GM19395 (cell line): ENCODE measurements at regions not wholly inside any gene's neighbourhood (a gene's known extent, or its start where the extent isn't known, plus 50 kb on each side); places are given as distances from the start of the nearest gene placed in this dataset.
"Not testable (repeated sequence)": the region's sequence is repeated elsewhere in the genome, so short reads cannot be mapped to it uniquely, and the experiment has no call there.

Experiments
- ATAC-seq: cut with Tn5 transposase; IDR thresholded peaks from one replicate; pipeline ENCODE4 v1.9.1; 2021; ENCODE audit warnings: mild to moderate bottlenecking, moderate library complexity; ENCODE audit not compliant: unreplicated experiment

DNA sequence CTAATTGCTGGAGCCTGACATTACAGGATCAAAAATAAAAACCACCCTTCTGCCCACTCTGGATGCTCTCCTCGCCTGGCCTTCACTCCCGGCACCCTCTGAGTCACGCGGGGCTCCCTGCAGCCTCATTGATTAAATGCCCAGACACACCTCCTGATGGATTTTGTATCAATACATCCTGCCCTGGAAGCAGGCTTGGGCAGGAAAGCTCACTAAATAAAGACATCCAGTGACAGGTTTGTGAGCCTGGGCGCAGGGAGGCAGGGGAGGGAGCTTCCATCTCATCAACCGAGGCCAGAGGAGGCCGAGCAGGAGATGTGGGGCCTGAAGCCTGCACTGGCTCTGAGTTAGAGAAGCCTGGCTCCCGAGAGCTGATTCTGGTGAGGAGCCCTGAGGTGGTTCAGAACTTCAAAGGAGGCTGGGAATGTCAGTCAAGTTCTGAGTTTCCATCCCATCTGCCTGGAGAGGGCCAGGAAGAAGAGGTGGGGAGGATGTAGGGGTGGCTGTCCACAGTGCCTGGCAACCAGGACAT is 318.6 kb downstream of the ADGRD1 start:
- ATAC-seq, result not testable (repeated sequence)

DNA sequence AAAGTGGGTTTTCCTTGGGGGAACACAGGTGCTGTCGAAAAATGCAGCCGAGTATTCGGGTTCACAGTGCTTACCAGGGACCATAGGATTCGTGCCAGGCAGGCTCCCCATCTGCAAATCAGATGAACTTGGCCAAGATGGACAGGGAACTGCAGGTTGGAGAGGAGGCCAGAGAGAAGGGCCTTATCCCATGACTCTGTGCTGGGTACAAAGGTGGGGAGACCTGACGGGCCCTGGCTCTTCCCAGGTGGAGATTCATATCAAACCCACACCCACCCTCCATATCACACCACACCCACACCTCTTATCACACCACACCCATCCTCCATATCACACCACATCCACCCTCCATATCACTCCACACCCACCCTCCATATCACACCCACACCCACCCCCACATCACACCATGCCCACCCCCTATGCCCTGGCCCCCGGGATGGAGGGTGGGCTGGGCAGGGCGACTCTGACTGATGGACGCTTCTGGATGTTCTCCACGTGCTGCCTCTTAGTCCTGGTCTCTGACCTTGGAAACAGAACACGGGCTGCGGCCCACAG is 319.7 kb downstream of the ADGRD1 start:
- no peak for ATAC-seq

DNA sequence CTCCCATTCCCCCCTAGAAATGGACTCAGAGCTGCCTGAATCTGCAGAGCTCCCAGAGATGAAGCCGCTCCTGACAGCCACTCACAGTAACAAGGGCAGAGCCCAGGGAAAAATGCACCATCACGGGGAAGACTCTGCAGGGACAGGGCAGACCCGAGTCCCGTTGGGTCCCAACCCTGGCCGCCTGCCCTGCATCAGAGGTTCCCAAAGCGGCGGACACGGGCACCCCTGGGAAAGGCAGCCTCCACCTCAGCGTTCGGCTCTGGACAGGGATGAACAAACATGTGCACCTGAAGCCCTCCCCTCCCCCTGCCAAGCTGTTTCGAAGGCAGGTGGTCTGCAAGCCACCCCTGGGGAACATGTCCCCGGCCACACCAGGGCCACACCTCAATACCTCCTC is 320.4 kb downstream of the ADGRD1 start:
- no peak for ATAC-seq

DNA sequence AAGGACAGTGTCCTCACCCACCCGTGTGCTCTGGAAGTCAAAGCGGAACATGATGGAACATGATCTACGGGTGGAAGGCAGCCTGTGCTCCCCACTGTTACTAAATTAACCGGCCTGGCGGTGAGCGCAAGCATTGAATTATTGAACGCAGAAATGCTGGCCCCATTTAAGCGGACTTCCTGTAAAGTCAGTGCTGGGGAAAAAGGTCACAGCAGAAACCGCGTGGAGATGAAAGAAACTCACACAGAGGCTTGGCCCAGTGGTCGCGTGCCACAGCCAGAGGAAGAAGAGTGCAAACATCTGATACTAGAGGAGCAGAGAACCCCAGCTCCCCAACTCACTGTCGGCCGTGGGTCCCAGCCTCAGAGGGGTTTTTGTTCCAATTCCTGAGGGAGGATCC is 321.2 kb downstream of the ADGRD1 start:
- ATAC-seq, result no peak

DNA sequence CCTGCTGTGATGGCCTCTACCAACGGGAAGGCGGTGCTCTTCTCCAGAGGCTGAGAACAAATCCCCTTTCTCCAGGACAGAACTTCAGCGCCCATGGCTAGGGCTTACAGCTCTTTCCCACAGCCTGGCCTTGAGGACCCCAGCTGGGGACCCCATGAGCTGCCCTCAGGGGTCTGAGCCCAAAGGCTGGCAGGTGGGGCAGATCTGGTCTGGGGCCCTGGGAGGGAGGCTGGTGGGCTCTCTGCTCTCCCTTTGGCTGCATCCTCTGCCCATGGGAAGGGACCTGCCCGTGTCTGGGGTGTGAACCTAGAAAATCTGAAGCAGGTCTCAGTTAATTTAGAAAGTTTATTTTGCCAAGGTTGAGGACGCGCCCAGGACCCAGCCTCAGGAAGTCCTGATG is 322.1 kb downstream of the ADGRD1 start:
- ATAC-seq, result no peak

DNA sequence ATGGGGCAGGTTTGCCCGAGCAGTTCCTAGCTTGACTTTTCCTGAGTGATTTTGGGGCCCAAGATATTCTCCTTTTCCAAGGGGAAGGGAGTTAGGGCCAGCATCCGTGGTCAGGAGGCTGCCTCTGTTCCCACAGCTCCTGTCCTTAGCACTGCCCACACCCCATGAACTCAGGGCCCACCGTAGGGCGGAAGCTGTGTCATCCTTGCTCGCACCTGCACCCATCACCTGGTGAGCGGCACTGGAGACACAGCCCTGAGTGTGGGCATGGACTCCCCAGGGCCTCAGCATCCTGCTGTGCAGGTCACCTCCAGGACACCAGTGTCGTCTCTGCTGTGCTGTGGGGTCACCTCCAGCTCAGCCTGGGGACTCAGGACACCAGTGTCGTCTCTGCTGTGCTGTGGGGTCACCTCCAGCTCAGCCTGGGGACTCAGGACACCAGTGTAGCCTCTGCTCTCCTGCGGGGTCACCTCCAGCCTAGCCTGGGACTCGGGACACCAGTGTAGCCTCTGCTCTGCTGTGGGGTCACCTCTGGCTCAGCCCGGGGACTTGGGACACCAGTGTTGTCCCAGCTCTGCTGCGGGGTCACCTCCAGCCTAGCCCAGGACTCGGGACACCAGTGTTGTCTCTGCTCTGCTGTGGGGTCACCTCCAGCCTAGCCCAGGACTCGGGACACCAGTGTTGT is 322.9 kb downstream of the ADGRD1 start:
- ATAC-seq, result no peak

DNA sequence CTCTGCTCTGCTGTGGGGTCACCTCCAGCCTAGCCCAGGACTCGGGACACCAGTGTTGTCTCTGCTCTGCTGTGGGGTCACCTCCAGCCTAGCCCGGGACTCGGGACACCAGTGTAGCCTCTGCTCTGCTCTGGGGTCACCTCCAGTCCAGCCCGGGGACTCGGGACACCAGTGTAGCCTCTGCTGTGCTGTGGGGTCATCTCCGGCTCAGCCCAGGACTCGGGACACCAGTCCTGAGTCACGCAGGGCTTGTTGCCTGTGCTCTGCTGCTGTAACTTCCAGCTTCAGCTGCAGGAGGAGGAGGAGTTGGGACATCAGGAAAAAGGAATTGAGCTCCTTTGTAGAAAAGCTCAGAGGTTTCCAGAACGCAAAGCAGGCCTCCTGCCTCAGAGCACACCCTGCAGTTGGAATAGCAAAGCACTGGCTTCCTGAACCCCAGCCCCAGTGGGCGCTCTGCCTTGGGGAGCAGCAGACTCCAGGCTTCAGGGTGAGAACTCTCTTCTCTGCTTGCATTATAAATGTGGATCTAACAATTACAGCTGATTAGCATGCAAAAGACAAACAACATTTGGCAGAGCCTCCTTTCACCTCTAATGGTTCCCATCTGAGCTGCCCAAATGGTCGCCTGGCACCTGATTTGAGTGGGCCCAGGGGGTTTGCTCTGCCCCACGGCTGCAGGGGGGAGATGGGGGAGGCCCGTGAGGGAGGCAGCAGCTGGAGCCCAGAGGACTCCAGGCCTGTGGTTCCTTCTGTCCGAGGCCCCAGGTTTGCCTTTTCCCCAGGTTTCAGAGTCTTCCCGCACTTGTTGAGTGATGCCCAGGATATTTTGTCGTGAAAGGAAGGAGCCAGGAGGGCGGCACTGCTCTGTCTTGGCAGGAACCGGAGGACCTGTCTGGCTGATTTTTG is 323.7 kb downstream of the ADGRD1 start:
- ATAC-seq, result not testable (repeated sequence)

DNA sequence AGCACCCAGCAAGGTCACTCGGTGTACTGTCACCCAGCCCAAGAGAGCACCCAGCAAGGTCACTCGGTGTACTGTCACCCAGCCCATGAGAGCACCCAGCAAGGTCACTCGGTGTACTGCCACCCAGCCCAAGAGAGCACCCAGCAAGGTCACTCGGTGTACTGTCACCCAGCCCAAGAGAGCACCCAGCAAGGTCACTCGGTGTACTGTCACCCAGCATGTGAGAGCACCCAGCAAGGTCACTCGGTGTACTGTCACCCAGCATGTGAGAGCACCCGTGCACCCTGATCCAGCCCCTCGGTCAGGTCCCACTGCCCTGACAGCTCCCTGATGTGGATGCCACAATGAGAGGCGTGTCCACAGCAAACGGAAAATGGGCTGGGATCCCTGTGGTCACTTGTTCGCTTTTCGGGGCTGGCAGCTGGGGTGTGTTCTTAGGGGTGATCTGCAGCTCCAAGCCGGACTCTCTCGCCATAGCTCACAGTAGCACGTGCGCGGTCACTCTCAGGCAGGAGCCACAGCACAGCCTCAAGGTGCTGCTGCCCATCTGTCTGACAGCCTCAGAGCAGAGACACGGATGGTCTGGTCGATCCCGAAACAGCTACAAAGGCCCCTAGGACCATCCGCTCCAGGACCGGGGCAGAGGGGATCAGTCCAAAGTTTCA is 324.9 kb downstream of the ADGRD1 start:
- ATAC-seq, result not testable (repeated sequence)

DNA sequence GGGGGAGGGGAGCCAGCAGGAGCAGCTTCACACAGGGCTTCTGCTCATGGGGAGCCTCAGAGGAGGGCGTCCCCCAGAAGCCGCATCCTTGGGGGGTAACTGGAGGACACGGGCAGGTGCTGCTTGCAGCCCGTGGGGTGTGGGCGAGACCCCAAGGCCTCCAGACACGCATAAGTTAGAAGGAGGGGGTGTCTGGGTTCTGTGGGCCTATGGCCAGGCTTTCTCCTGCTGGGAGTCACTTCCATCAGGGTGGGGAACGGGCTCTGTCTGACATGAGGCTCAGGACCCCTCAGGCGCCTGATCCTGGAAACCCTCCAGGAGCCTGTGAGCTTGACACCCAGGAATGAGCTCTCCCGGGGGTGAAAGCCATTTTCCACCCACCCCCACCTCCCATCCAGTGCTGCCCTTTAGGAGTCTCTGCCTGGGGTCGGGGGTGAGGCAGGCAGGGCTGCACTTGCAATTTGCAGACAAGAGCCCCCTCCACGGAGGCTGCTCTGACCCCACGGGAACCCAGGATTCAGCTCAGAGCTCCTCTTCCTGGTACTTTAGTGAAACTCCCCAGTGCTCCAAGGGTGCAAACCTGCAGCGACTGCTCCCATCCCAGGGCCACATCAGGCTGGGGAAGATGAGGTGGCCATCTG is 325.7 kb downstream of the ADGRD1 start:
- ATAC-seq, result no peak

DNA sequence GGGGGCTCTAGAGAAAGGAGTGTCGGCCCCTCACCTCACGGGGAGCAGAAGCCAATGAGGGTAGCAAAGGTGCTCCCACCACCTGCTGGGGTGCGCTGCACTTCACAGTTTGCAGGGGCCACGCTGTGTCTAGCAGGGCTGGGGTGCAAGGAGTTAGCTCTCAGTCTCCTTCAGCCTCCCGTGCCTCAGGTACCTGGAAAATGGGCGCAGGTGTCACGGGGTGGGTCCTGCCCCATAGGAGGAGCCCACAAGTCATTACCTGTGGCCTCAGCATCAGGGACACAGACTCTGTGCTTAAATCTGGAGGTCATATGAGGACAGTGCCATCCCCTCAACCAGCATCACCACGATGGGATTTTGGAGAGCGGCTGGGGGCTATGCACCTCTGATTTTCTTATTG is 326.7 kb downstream of the ADGRD1 start:
- ATAC-seq, result no peak

DNA sequence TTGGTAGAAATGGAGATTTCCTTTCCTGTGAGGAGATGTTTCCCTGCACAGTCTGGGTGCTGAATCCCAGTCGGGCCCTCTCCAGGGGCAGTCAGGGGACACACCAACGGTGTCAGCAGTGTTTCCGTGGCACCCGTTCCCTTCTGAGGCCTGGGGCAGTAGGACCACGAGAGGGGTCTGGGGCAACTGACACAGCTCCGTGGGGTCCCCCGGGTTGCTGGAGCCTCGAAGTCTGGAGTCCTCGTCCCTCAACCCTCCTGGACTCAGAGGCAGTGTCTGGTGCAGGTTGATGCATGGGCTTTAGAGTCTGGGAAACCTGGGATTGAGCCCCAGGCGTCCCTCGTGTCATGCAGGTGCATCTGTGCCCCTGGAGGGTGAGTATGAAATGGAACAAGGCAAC is 327.3 kb downstream of the ADGRD1 start:
- no peak for ATAC-seq

DNA sequence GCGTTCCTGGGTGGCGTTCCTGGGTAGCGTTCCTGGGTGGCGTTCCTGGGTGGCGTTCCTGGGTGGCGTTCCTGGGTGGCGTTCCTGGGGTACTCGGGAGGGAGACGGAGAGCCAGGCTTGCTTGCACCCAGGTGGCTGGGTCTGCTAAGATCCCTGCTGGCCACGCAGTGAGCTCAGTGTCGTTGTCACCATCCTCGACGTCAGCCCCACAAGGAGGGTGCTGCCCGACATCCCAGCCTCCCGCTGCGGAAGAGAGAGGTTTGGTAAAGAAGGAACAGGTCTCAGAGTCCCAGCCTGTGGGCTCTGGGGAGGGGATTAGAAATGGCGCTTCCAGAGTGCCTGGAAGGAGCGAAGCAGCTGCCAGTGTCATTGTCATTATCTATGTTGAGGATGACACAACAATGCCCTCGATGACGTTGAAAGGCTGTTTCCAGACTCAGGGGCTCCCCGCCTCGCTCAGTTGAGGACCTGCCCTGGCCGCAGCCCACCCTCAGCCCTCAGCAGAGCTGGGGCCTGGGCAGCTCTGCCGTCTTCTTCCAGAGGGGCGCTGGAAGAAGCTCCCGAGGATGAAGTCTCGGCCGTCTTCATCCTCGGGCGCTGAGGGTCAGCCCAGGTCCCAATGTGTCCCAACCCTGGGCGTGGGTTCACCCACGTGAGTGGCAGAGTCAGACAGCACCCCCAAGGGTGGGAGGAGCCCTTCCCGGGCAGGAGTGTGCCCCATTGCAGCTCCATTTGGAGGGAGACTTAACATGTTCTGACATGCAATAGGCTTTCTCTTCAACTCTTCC is 328.8 kb downstream of the ADGRD1 start:
- no peak for ATAC-seq

DNA sequence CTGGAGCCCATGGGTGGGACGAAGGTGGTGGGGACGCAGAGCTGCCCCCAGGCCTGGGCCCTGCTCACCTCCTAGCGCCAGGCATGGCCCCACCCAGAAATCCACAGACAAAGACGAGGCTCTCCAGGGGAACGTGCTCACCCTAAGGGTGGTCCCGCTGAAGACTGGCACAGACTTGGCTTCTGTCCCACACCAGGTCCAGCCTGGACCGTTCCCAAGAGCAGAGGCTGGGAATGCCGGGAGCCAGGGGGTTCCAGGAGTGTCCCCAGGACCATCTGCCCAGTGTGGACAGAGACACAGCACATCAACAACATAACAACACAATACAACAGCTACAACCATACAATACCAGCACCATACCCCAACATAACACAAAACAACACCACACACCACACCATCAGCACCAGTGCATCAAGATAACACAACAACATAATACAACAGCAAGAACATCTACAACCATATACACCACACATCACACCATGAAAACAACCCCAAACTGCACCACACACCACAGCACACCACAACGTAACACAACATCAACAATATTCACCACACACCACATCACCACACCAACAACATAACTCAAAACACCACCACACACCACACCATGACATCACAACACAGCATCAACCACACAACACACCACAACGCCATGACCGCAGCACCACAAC is 329.6 kb downstream of the ADGRD1 start:
- ATAC-seq, result no peak

DNA sequence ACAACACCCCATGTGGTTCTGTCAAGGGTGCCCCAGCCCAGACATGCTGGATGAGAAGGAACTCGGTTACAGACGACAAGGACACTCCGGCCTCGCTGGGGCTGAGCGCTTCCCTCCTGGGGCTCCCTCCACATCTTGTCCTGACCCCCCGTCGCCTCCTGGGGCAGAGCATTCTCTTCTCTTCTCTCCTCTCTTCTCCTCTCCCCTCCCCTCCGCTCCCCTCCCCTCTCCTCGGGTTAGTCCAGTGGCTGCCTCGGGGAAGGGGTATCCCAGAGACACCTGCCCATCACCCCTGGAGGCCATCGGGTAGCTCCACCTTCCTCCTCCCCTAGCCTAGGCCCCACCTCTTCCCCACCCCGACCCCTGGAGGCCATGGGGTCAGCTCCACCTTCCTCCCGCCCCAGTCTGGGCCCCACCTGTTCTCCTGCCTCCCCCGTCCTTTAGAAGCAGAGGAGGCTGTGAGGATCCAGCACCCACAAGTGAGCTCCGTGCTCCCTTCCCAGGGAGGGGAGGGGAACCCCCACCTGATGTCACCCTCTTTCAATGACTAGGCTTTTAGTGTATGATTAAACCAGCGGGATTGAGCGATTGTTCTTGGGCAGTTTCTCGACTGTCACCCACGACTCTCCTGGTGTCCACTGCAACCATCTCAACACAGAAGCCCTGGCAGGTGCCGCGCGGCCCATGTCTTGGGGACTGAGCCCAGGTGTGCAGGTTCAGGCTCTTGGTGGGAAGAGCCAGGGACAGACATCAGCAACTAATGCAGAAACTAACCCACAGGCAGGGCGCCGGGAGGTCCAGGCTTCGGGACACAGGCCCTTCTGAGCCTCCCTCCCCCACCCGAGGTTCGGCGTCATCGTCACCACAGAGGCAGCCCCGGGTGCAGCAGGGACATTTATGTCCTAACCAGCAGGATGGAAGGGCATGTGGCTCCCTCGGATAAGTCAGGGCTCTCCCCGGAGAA is 330.4 kb downstream of the ADGRD1 start:
- ATAC-seq, result not testable (repeated sequence)

DNA sequence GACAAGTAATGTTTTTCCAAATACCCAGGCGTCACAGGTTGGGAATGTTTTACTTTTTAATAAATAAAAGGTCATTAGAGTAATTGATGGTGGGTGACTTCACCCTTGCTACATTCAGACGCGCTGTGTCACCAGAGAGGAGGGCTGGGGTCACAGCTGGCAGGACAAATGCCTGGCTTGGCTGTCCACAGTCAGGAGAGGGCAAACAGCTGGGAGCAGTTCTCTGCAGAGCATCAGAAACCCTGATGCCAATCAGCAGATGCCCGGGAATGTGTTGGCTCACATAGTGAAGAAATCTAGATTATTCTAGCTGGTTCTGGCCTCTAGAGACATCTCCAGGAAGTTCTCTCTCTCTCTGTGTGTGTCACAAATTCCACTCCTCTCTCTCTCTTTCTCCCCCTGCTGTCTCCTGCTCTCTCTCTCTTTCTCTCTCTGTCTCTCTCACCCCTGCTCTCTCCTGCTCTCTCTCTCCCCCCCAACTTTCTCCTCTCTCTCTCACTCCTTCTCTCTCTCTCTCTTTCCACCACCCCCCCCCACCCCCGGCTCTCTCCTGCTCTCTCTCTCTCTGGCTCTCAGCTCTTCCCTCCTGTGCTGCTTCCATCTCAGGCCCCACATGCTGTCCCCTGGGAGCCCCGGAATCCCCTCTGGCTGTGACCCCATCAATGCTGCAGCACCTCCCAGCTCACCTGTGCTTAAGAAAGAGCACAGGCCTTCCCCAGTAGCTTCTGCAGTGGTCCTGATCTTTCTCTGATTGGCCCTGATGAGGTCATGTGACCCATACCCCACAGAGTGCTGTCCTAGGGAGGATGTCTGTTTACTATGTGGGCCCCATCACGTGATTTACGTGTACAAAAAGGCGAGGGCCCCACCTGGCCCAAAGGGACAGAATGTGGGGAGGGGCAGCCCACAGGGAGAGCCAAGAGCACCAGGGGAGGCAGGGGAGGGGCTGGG is 331.5 kb downstream of the ADGRD1 start:
- not testable (repeated sequence) for ATAC-seq

DNA sequence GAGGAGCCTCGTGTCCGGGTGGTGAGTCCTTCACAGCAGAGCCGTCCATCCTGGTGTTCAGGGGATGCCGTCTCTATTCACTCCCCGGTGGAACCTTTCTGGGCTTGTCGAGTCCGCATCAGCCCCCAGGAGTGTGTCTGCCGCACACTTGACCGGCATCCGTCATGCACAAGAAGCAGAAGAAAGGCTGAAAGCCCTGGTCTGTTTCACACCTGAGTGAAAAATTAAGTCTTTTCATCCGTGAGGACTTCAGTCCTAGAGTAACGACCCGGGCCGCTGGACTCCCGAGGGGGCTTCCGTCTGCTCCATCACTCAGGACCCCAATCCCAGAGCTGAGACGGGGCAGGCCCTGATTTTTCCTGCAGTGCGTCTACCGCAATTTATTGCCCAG is 332.2 kb downstream of the ADGRD1 start:
- ATAC-seq, result not testable (repeated sequence)

DNA sequence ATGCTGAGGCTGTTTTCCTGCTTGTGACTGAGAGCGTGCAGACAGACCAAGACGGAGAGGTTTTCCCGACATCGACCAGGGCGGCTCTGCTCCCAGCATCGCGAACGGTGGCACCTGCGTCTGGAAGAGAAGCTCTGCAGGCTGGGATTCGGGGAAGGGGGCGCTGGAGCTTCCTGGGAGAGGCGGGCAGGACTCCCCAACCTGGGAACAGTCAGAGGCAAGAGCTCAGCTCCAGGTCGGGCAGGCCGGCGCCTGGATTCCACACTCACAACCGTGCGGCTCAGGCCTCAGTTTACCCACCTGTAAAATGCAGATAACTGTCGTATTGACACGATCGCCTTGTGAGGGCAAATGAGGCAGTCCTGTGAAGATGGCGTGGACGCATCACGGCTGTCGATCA is 332.6 kb downstream of the ADGRD1 start:
- ATAC-seq, result not testable (repeated sequence)
